Testis (tissue), 2 donors: ENCODE measurements at regions not wholly inside any gene's neighbourhood (a gene's known extent, or its start where the extent isn't known, plus 50 kb on each side); places are given as distances from the start of the nearest gene placed in this dataset.

Experiments
- CTCF ChIP-seq, 3 experiments: fragments of 450-650 bp in 2 of 3; fragments of 200-600 bp in 1 of 3; sonication (generic) in 1 of 3; IDR thresholded peaks; one replicate each; pipeline ENCODE4 v1.5.1; 2016 to 2019; ENCODE audit warnings: antibody characterized with exemption in 3 of 3, mild to moderate bottlenecking in 2 of 3, moderate library complexity in 1 of 3
- POLR2A ChIP-seq: fragments of 450-650 bp; IDR thresholded peaks from one replicate; pipeline ENCODE4 v1.6.1; 2017; ENCODE audit warnings: antibody characterized with exemption, mild to moderate bottlenecking, moderate library complexity

DNA sequence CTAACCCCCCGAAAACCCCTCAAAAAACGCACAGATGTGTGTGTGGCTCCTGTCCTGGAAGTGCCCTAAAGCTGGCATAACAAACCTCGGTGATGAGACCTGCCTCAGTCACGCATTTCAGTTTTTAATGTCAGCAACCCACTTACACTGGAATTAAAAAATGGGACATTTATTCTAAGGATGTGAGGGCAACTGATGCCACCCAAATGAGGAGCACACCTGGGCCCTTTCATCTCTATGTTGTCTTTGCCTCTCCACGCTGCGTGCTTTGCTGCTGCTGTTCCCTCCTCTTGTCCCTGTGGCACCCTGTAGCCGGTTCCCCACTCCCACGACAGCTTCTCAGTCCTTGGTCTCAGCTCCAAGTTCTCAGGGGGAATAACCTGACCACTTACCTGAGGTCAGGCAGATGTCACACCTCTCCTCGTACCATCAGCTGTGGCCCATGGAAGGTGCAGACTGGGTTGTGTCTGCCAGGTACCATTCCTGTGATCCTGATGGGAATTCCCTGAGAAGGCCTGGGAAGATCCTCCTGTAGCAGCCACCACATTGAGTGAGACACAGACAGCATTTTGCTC is 134.2 kb upstream of the THBS2 start:
- TF ChIP-seq CTCF (IDR thresholded peaks at IDR 0.05) (no peak), POLR2A (no peak)
